ENCODE measurements at regions not wholly inside any gene's neighbourhood (a gene's known extent, or its start where the extent isn't known, plus 50 kb on each side); places are given as distances from the start of the nearest gene placed in this dataset.

- no peak overlapping the region for H3K27ac ChIP-seq
- TF ChIP-seq CTCF (conservative IDR thresholded peaks at IDR 0.05): no peak
These were observed 215.5 kb downstream of the LRRC3B start for GRCh38 chr3:26838026-26838425.

- TF ChIP-seq CTCF (conservative IDR thresholded peaks at IDR 0.05): no peak
- H3K27ac ChIP-seq: no peak overlapping the region
These were observed 216.4 kb downstream of the LRRC3B start for GRCh38 chr3:26839001-26839400.

GRCh38 chr3:26840272-26840870, 217.8 kb downstream of the LRRC3B start:
- TF ChIP-seq CTCF (conservative IDR thresholded peaks at IDR 0.05): no peak
- H3K27ac ChIP-seq: no peak overlapping the region

- TF ChIP-seq CTCF (conservative IDR thresholded peaks at IDR 0.05): no peak
- H3K27ac ChIP-seq: no peak overlapping the region
These were observed 222.6 kb downstream of the LRRC3B start for GRCh38 chr3:26845194-26845593.

- H3K27ac ChIP-seq: no peak overlapping the region
- no peak for TF ChIP-seq CTCF (conservative IDR thresholded peaks at IDR 0.05)
These were observed 225.1 kb downstream of the LRRC3B start for GRCh38 chr3:26847680-26848079.

- H3K27ac ChIP-seq: no peak overlapping the region
- TF ChIP-seq CTCF (conservative IDR thresholded peaks at IDR 0.05): no peak
These were observed 271.9 kb downstream of the LRRC3B start for GRCh38 chr3:26894443-26894842.

- TF ChIP-seq CTCF (conservative IDR thresholded peaks at IDR 0.05): no peak
- no peak overlapping the region for H3K27ac ChIP-seq
These were observed 292.6 kb downstream of the LRRC3B start for GRCh38 chr3:26915208-26915607.
